DND-41 (cell line): ENCODE measurements at regions not wholly inside any gene's neighbourhood (a gene's known extent, or its start where the extent isn't known, plus 50 kb on each side); places are given as distances from the start of the nearest gene placed in this dataset.

Experiments
- ATAC-seq: fragments of 200-7000 bp; cut with Tn5 transposase; 3 replicates; pipeline ENCODE4 v1.9.1; 2021; ENCODE audit warnings: low read depth; ENCODE audit not compliant: insufficient read depth
- DNase-seq: peaks from one replicate; pipeline ENCODE4 v3.0.0-alpha.2; 2020
- H2AFZ ChIP-seq: 2 replicates; pipeline ENCODE4 v1.6.0; 2012; ENCODE audit warnings: low read depth, low read length
- H3K27ac ChIP-seq: 2 replicates; pipeline ENCODE4 v1.5.1; 2012; ENCODE audit warnings: low read length, inconsistent platforms
- H3K27me3 ChIP-seq: fragments of 200-600 bp; sonication (generic); 2 replicates; pipeline ENCODE4 v1.6.0; 2012; ENCODE audit warnings: low read length, mild to moderate bottlenecking, inconsistent platforms; ENCODE audit not compliant: insufficient read depth, poor library complexity
- H3K36me3 ChIP-seq: 2 replicates; pipeline ENCODE4 v1.5.1; 2012; ENCODE audit warnings: low read length, inconsistent platforms; ENCODE audit not compliant: insufficient read depth
- H3K4me1 ChIP-seq: 2 replicates; pipeline ENCODE4 v1.5.1; 2012; ENCODE audit warnings: mild to moderate bottlenecking, low read length; ENCODE audit not compliant: insufficient read depth
- H3K4me2 ChIP-seq: 2 replicates; pipeline ENCODE4 v1.6.0; 2012; ENCODE audit warnings: mild to moderate bottlenecking, moderate library complexity, low read length, inconsistent platforms; ENCODE audit not compliant: insufficient read depth
- H3K4me3 ChIP-seq, 2 experiments: fragments of 200-600 bp in 1 of 2; shearing (Covaris generic) in 1 of 2; 2 replicates each; pipeline ENCODE4 v1.5.1; 2012 to 2016; ENCODE audit warnings: inconsistent platforms in 2 of 2, low read length in 2 of 2, mild to moderate bottlenecking in 2 of 2, low read depth in 1 of 2, moderate library complexity in 1 of 2
- H3K79me2 ChIP-seq: 2 replicates; pipeline ENCODE4 v1.6.0; 2012; ENCODE audit warnings: low read length, inconsistent platforms; ENCODE audit not compliant: insufficient read depth
- H3K9ac ChIP-seq: 2 replicates; pipeline ENCODE4 v1.6.0; 2012; ENCODE audit warnings: low read depth, mild to moderate bottlenecking, inconsistent platforms, low read length, moderate library complexity
- H3K9me3 ChIP-seq: 2 replicates; pipeline ENCODE4 v1.5.1; 2012; ENCODE audit warnings: low read length, moderate library complexity, mild to moderate bottlenecking, inconsistent platforms; ENCODE audit not compliant: insufficient read depth, severe bottlenecking
- H4K20me1 ChIP-seq: 2 replicates; pipeline ENCODE4 v1.6.0; 2012; ENCODE audit warnings: low read length; ENCODE audit not compliant: insufficient read depth
- CTCF ChIP-seq: IDR thresholded peaks from 2 replicates; pipeline ENCODE4 v1.5.1; 2012; ENCODE audit warnings: borderline replicate concordance, low read length, moderate library complexity, mild to moderate bottlenecking; ENCODE audit not compliant: poor library complexity, severe bottlenecking; ENCODE audit errors: extremely low read depth
- EZH2 ChIP-seq: IDR thresholded peaks from 3 replicates; pipeline ENCODE4 v1.6.1; 2012; ENCODE audit warnings: borderline replicate concordance, low read depth, mild to moderate bottlenecking, moderate library complexity, low read length, inconsistent platforms; ENCODE audit not compliant: severe bottlenecking

DNA sequence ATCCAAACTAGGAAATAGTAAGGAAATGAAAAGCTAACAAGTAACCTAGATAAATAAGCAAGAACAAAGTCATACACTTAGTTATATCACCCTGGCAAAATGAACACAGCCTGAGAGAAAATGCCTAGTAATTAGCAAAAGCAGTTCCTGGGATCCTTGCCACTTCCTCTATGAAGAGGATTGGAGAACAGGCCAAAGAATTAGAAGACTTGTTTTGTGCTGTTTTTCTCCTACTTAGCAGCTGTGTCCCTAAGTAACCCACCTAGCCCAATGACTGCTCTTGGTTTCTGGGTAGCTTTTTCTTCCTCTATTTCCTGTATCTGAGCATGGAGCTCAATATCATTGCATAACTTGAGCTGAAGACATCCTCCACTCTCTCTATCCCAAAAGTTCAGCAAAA, 713.9 kb downstream of the ETS1 start:
- TF ChIP-seq EZH2 = no peak

DNA sequence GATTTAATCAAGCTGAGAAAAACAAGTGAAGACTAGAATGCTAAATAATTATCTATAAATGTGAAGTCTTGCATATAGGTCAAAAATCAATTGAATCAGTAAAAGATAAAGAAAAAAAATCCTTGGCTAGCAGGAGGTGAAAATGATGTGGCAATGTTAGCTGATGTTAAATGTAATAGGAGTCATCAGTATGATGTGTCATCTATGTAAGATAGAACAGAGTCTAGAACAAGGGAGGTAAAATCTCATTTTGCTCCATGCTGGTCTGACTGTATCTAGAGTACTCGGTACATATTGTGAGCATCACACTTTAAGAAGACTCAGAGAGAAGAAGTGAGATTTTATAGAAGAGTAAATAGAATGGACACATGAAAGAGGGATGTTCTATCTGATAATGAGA, 721.2 kb downstream of the ETS1 start:
- Histone ChIP-seq H3K79me2 (no peaks in the 10 kb centered on the region), H3K36me3 (no peaks in the 10 kb centered on the region), H3K4me3 (no peak overlapping the region), H3K9me3 (no peaks in the 10 kb centered on the region), H3K27me3 (no peaks in the 10 kb centered on the region), H3K9ac (no peak overlapping the region), H2AFZ (no peak overlapping the region), H3K27ac (no peak overlapping the region), H4K20me1 (no peaks in the 10 kb centered on the region), H3K4me2 (no peak overlapping the region), H3K4me1 (no peaks in the 10 kb centered on the region)
- DNase-seq (no peak), ATAC-seq (no peak)
- TF ChIP-seq CTCF (no peak), EZH2 (no peak)

More for the DNA sequence above, 713.9 kb downstream of the ETS1 start:
- no peak for ATAC-seq
- Histone ChIP-seq H3K9me3 (no peaks in the 10 kb centered on the region), H2AFZ (no peak overlapping the region), H3K4me3 (no peak overlapping the region), H3K36me3 (no peaks in the 10 kb centered on the region), H3K79me2 (no peaks in the 10 kb centered on the region), H3K4me1 (no peaks in the 10 kb centered on the region), H3K27ac (no peak overlapping the region), H3K27me3 (no peaks in the 10 kb centered on the region), H3K4me2 (no peak overlapping the region), H4K20me1 (no peaks in the 10 kb centered on the region), H3K9ac (no peak overlapping the region)
- no peak for DNase-seq

DNA sequence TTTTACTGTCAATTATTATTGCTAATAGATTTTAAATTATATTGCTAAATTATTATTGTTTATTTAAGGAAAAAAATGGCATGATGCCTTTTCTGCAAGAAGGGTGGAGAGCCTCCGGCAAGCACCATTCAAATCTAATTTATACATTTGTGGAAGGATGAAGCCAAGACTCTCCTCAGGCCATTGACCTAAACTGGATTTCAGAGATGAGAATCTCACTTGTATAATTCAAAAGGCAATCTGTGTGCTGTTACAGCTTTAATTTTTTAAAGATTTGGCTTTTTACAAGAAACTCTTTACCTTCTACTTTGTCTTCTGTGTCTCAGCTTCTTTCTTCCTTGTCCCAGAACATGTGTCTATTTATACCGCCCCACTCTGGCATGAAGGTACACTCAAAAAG, 722.5 kb downstream of the ETS1 start:
- no peaks in the 10 kb centered on the region for H3K4me1 ChIP-seq
- no peaks in the 10 kb centered on the region for H3K36me3 ChIP-seq
- H3K9ac ChIP-seq = no peak overlapping the region
- no peaks in the 10 kb centered on the region for H4K20me1 ChIP-seq
- H3K27ac ChIP-seq = no peak overlapping the region
- no peaks in the 10 kb centered on the region for H3K79me2 ChIP-seq
- no peak overlapping the region for H3K4me3 ChIP-seq
- TF ChIP-seq CTCF = no peak
- ATAC-seq (no peak), DNase-seq (no peak)
- H3K4me2 ChIP-seq = no peak overlapping the region
- H3K9me3 ChIP-seq = no peaks in the 10 kb centered on the region
- H3K27me3 ChIP-seq = no peaks in the 10 kb centered on the region
- H2AFZ ChIP-seq = no peak overlapping the region

- Histone ChIP-seq H3K27me3 (no peaks in the 10 kb centered on the region), H3K36me3 (no peaks in the 10 kb centered on the region), H2AFZ (no peak overlapping the region), H3K79me2 (no peaks in the 10 kb centered on the region), H3K4me3 (no peak overlapping the region), H4K20me1 (no peaks in the 10 kb centered on the region), H3K9ac (no peak overlapping the region), H3K27ac (no peak overlapping the region), H3K9me3 (no peaks in the 10 kb centered on the region), H3K4me1 (no peaks in the 10 kb centered on the region), H3K4me2 (no peak overlapping the region)
- DNase-seq = no peak
- TF ChIP-seq CTCF (no peak), EZH2 (no peak)
- ATAC-seq = no peak
Measured at GRCh38 chr11:127862406-127862805, 725.0 kb downstream of the ETS1 start.
